ENCODE measurements at regions not wholly inside any gene's neighbourhood (a gene's known extent, or its start where the extent isn't known, plus 50 kb on each side); places are given as distances from the start of the nearest gene placed in this dataset.

GRCh38 chr3:124333931-124334640, 342.2 kb upstream of the ROPN1 start:
- TF ChIP-seq CTCF (IDR thresholded peaks at IDR 0.05; ENCODE audit: insufficient read depth, low read length), result no peak
- TF ChIP-seq POLR2AphosphoS5 (IDR thresholded peaks at IDR 0.05; ENCODE audit: low read depth), result no peak
- TF ChIP-seq, protein P1, sequence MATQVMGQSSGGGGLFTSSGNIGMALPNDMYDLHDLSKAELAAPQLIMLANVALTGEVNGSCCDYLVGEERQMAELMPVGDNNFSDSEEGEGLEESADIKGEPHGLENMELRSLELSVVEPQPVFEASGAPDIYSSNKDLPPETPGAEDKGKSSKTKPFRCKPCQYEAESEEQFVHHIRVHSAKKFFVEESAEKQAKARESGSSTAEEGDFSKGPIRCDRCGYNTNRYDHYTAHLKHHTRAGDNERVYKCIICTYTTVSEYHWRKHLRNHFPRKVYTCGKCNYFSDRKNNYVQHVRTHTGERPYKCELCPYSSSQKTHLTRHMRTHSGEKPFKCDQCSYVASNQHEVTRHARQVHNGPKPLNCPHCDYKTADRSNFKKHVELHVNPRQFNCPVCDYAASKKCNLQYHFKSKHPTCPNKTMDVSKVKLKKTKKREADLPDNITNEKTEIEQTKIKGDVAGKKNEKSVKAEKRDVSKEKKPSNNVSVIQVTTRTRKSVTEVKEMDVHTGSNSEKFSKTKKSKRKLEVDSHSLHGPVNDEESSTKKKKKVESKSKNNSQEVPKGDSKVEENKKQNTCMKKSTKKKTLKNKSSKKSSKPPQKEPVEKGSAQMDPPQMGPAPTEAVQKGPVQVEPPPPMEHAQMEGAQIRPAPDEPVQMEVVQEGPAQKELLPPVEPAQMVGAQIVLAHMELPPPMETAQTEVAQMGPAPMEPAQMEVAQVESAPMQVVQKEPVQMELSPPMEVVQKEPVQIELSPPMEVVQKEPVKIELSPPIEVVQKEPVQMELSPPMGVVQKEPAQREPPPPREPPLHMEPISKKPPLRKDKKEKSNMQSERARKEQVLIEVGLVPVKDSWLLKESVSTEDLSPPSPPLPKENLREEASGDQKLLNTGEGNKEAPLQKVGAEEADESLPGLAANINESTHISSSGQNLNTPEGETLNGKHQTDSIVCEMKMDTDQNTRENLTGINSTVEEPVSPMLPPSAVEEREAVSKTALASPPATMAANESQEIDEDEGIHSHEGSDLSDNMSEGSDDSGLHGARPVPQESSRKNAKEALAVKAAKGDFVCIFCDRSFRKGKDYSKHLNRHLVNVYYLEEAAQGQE (IDR thresholded peaks at IDR 0.05; ENCODE audit: insufficient replicate concordance, low read depth), result no peak
- no peak for TF ChIP-seq GABPA (IDR thresholded peaks at IDR 0.05; ENCODE audit: low read depth)
- TF ChIP-seq SPI1 (IDR thresholded peaks at IDR 0.05; ENCODE audit: borderline replicate concordance, low read depth), result no peak
